ENCODE measurements at regions not wholly inside any gene's neighbourhood (a gene's known extent, or its start where the extent isn't known, plus 50 kb on each side); places are given as distances from the start of the nearest gene placed in this dataset.
"Not testable (repeated sequence)": the region's sequence is repeated elsewhere in the genome, so short reads cannot be mapped to it uniquely, and the experiment has no call there.

- TF ChIP-seq TOX (CRISPR knock-in tag; IDR thresholded peaks at IDR 0.05; ENCODE audit: borderline replicate concordance) (no peak), GLIS3 (CRISPR knock-in tag; IDR thresholded peaks at IDR 0.05) (no peak), ZNF70 (CRISPR knock-in tag; IDR thresholded peaks at IDR 0.05) (no peak)
- ATAC-seq = no peak
These were observed 96.3 kb downstream of the PTPRS start for GRCh38 chr19:5244351-5244750.

- no peak for TF ChIP-seq ZC3H10 (CRISPR knock-in tag; IDR thresholded peaks at IDR 0.05)
- TF ChIP-seq PATZ1 (CRISPR knock-in tag; IDR thresholded peaks at IDR 0.05; ENCODE audit: borderline replicate concordance) = no peak
- TF ChIP-seq SNAI2 (CRISPR knock-in tag; IDR thresholded peaks at IDR 0.05) = no peak
- TF ChIP-seq BACH2 (CRISPR knock-in tag; IDR thresholded peaks at IDR 0.05; ENCODE audit: borderline replicate concordance) = no peak
- TF ChIP-seq ESRRG (CRISPR knock-in tag; IDR thresholded peaks at IDR 0.05) = no peak
- TF ChIP-seq TOX (CRISPR knock-in tag; IDR thresholded peaks at IDR 0.05; ENCODE audit: borderline replicate concordance) = no peak
- no peak for ATAC-seq
These were observed 96.7 kb downstream of the PTPRS start for GRCh38 chr19:5243878-5244277.

- ATAC-seq = not testable (repeated sequence)
These were observed 98.7 kb downstream of the PTPRS start for GRCh38 chr19:5241896-5242295.

GRCh38 chr19:5240011-5240410, 100.6 kb downstream of the PTPRS start:
- no peak for ATAC-seq
- TF ChIP-seq ZFP3 (CRISPR knock-in tag; IDR thresholded peaks at IDR 0.05) = no peak
- TF ChIP-seq CSRNP3 (CRISPR knock-in tag; IDR thresholded peaks at IDR 0.05) = no peak
- TF ChIP-seq TSHZ2 (CRISPR knock-in tag; IDR thresholded peaks at IDR 0.05) = no peak
- no peak for TF ChIP-seq GLIS3 (CRISPR knock-in tag; IDR thresholded peaks at IDR 0.05)
- no peak for TF ChIP-seq ESRRG (CRISPR knock-in tag; IDR thresholded peaks at IDR 0.05)
- TF ChIP-seq ZNF70 (CRISPR knock-in tag; IDR thresholded peaks at IDR 0.05) = no peak

GRCh38 chr19:5238700-5239099, 101.9 kb downstream of the PTPRS start:
- TF ChIP-seq BACH2 (CRISPR knock-in tag; IDR thresholded peaks at IDR 0.05; ENCODE audit: borderline replicate concordance) (no peak), CSRNP3 (CRISPR knock-in tag; IDR thresholded peaks at IDR 0.05) (no peak), OSR1 (CRISPR knock-in tag; IDR thresholded peaks at IDR 0.05) (no peak), ZC3H10 (CRISPR knock-in tag; IDR thresholded peaks at IDR 0.05) (no peak), ZFP30 (CRISPR knock-in tag; IDR thresholded peaks at IDR 0.05) (no peak), PATZ1 (CRISPR knock-in tag; IDR thresholded peaks at IDR 0.05; ENCODE audit: borderline replicate concordance) (no peak), TSHZ2 (CRISPR knock-in tag; IDR thresholded peaks at IDR 0.05) (no peak), ZNF70 (CRISPR knock-in tag; IDR thresholded peaks at IDR 0.05) (no peak), ZFP3 (CRISPR knock-in tag; IDR thresholded peaks at IDR 0.05) (no peak), TCF4 (CRISPR knock-in tag; IDR thresholded peaks at IDR 0.05; ENCODE audit: borderline replicate concordance) (no peak), ARNTL (CRISPR knock-in tag; IDR thresholded peaks at IDR 0.05; ENCODE audit: borderline replicate concordance, low read depth) (no peak), RARB (CRISPR knock-in tag; IDR thresholded peaks at IDR 0.05) (no peak), CSDC2 (CRISPR knock-in tag; IDR thresholded peaks at IDR 0.05) (no peak), CREB5 (CRISPR knock-in tag; IDR thresholded peaks at IDR 0.05; ENCODE audit: low read depth) (no peak), TOX (CRISPR knock-in tag; IDR thresholded peaks at IDR 0.05; ENCODE audit: borderline replicate concordance) (no peak)
- no peak for ATAC-seq
